DMS114 treated with DMSO at 0.1 percent for 48 hours (cell line): ENCODE measurements at regions not wholly inside any gene's neighbourhood (a gene's known extent, or its start where the extent isn't known, plus 50 kb on each side); places are given as distances from the start of the nearest gene placed in this dataset.
"Not testable (repeated sequence)": the region's sequence is repeated elsewhere in the genome, so short reads cannot be mapped to it uniquely, and the experiment has no call there.

Experiments
- DNase-seq: peaks from one replicate; lab custom pipeline; 2025; ENCODE audit not compliant: unreplicated experiment; lab: John Stamatoyannopoulos, UW

DNA sequence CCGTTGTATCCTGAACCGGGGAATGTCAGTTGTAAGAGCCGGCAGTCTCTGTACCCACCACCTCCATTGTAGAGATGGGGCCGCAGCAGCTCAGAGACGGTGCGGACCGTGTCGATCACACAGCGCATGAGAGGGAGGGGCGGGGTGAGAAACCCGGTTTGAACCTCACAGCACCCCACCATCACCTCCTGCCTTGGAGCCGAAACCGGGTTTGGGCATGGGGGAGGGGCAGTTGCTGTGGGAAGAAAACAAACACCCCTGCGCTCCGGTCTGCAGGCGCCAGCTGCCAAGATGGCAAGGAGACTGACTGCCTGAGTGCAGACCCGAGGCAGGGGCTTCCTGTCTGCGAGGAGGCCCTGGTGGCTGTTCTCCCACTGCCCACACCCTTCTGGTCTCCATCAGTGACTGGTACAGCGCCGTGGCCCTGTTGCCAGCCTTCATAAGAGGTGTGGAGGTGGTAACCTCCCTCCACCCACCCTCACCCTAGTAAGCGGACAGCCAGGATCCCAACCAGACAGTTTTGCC lies 69.2 kb upstream of the SSBP3 start:
- DNase-seq = no peak

GRCh38 chr1:54474310-54475251 lies 68.4 kb upstream of the SSBP3 start:
- no peak for DNase-seq

DNA sequence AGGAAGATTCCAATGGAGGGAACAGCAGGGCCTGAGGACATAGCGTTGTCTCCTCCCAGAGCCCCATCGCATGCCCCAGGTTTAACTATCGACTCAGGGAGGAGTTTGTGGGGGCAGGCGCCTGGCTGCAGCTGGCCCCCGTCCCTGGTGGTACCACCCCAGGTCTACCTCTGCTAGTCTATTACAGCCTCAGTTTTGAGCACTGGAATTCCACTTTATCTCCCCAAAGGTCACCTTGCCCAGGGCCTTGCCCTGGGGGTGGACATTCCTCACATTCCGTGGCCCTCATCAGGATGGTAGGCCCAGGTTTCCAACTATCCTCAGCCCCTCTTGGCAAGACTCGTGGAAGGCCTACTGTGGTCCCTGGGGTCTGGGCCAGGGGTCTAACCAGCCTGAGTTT lies 65.4 kb upstream of the SSBP3 start:
- no peak for DNase-seq

DNA sequence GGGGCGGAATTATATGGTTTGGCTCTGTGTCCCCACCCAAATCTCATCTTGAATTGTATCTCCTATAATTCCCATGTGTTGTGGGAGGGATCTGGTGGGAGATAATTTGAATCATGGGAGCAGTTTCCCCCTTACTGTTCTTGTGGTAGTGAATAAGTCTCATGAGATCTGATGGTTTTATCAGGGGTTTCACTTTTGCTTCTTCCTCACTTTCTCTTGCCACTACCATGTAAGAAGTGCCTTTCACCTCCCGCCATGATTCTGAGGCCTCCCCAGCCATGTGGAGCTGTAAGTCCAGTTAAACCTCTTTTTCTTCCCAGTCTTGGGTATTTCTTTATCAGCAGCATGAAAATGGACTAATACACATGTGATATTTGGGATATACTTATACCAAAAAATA lies 63.2 kb upstream of the SSBP3 start:
- DNase-seq = not testable (repeated sequence)

GRCh38 chr1:54468288-54469084 lies 62.3 kb upstream of the SSBP3 start:
- DNase-seq = not testable (repeated sequence)

DNA sequence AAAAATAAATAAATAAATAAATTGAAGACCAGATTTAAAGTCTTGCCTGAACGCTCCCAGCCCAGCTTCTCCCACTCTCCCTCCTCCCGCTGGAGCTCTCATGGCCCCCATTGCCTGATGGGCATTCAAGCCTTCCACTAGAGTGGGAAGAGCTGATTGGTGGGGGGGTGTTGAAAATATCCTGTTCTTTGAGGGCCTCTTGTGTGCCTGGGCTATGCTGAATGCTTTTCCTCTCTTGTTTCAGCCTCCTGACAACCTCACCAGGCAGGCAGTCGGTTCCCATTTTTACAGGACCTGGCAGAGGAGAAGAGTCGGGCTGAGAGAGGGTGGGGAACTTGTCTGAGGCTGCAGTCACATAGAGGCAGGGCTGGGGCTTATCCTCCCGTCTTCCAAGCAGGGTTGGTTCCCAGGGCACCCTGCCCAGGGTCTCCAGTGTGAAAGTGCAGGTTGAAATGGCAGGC lies 59.2 kb upstream of the SSBP3 start:
- no peak for DNase-seq

DNA sequence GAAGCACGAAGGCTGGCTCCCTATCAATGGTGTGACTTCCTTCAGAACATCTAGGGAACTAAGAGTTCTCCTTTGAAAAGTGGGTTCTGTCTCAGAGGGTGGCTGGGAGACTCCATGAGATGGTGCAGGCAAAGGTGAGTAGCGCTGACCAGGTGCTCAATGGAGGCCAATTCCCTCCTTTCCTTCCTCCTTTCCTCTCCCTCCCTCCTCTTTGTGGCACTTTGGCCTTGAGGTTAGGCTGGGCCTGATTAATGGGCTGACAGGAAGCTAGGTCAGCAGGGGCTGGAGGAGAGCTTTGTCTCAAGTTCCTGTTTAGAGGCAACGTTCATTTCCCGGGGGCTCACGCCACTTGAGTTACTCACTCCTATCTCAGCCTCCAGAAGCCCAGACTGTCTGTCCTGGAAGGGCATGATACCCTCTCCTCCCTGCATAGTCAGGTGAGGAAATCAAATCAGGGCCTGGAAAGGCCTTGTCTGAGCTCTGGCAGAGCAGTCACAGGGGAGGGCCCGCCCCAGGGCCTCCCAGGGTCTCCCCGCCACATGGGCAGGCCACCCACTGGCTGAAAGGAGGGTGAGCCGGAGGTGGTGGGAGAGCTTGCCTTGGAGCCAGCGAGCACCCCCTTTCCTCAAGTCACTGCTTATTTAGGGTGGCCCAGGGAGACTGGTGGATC lies 58.4 kb upstream of the SSBP3 start:
- no peak for DNase-seq

DNA sequence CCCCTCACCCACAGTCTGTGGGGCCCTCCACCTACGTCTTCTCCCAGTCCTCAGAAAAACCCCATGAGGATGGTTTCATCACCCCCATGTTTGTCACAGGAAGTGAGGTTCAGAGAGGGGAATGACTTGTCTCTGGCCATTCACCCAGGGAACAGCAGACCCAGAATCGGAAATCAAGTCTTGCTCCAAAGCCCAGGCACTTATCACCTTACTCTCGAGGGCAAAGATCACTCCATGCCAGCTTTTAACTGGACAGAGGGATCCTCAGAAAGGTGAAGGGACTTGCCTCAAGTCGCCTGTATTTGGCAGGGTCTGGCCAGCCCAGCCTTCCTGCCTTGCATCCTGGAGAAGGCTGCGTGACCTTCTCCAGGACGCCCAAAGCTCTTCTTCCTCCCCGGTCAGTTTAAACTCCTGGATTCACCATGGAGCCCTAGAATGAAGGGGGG lies 57.9 kb upstream of the SSBP3 start:
- DNase-seq = no peak

GRCh38 chr1:54463259-54464030 lies 57.3 kb upstream of the SSBP3 start:
- DNase-seq = no peak

DNA sequence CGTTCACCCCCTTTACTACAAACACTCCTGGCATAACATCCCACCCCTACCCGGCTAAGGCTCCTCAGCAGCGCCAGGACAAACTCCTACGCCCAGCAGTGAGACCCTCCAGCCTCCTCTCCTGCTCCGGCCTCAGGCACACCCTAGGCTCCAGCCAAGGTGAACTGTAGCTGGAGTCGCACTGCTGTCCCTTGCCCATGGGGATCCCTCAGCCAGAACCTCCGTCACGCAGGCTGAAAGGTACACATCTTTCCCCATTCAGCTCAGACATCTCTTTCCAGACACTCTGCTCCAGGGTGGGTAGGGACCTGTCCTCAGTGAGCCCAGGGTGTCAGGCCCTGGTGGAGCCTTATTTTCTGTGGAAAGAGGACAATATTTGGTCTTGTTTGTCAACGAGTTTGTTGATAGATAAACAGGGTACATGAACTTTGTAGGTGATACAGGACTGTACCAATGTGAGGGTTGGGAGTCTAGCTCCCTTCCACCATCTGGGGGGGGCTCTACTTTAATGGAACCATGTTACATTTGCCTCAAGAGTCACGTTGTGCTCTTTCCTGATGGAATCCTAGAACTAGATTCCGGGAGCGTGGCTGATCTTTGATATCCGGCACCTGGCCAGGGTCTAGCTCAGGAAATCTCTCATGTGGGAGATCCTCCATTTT lies 56.5 kb upstream of the SSBP3 start:
- no peak for DNase-seq

GRCh38 chr1:54461731-54462596 lies 55.8 kb upstream of the SSBP3 start:
- no peak for DNase-seq

DNA sequence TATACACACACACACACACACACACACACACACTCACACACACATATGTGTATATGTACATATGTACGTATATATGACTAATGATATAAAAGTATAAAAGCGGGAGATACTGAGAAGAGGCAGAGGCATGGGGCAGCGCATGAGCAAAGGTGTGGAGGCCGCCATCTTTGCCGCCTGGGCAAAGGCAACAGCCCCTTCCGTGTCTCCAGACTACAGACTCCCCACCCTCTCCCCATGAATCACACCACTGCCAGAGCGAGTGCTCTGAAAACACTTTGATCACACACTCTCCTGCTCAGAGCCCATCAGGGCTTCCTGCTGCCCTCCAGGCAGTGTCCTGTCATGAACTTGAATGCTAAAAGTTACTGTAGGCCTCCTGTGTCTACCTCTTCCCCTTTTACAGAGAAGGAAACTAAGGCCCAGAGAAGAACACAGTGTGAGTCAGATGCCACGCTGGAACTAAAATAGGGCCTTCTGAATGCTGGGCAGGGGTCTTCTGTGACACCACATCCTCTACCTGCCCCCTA lies 54.7 kb upstream of the SSBP3 start:
- DNase-seq = no peak

DNA sequence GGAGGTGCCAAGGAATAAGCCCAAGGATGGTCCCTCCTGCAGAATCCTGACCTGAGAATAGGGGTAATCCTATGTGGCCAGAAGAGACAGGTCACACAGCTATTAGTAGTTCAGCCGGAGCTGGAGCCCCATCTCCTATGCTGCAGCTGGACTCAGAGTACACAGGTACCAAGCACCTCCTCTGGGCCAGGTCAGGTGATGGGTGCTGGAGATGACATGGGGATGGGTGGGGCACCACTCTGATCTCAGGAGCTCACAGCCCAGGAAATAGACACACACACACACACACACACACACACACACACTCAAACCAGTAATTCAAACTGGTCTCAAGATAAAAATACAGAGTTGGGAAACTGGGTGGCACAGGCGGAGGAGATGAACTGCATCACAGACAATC lies 54.2 kb upstream of the SSBP3 start:
- DNase-seq = no peak

GRCh38 chr1:54459726-54460191 lies 53.6 kb upstream of the SSBP3 start:
- no peak for DNase-seq

DNA sequence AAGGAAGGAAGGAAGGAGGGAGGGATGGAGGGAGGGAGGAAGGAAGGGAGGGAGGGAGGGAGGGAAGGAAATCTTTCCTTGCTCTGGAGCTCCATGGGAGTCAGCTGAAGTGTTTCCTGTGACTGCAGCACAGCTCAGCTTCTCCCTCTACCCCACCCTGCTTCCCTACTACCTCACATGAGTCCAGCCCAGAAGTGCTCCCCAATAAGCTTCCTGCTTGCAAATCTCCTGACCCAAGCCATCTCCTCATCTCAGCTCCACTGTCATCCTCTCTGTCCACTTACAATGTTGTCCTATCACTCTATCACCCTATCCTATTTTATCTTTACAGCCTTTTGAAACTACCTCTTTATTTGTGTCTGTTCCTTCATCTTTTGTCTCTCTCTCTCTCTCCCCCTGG lies 52.9 kb upstream of the SSBP3 start:
- no peak for DNase-seq

DNA sequence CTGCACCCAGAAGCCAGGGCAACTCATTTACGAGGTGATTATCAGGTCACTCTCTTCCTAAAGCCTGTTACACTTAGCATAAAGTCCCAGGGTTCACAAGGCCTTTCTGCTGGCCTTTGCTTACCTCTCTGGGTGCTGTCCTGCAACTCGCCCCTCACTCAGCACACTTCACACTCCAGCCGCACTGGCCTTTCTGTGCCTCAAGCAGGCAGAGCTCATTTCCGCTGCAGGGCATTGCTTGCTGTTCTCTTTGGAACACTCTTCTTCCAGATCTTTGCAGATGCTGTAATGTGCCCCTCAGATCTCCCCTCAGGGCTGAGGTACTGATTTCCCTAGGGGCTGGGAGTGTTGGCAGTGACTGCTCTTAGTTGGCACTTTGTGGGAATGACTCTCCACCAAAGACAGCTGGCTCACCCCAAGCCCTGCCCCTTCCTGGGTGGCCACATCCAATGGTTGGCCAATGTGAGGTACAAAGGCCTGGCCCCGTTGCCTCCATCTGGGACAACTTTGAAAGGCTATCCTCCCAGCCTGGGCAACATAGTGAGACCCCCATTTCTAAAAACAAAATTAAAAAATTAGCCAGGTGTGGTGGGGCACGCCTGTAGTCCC lies 50.8 kb upstream of the SSBP3 start:
- no peak for DNase-seq

DNA sequence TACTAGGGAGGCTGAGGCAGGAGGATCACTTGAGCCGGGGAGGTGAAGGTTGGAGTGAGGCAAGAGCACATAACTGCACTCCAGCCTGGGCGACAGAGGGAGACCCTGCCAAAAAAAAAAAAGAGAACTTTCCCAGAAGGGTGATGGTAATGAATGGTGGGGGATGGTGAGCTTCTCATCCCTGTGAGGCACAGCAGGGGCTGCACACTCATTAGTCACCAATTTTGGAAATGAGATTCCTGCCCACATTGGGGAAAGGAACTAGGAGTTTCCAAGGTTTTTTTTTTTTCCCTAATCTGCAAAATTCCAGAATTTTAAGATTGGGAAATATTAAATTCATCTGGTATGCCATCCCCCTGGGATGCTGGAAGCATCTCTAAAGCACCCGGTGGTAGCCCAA lies 50.2 kb upstream of the SSBP3 start:
- DNase-seq = no peak
